COLO829 (cell line): ENCODE measurements at regions not wholly inside any gene's neighbourhood (a gene's known extent, or its start where the extent isn't known, plus 50 kb on each side); places are given as distances from the start of the nearest gene placed in this dataset.

ENCODE experiments used
- DNase-seq: peaks from one replicate; pipeline ENCODE4 v3.0.0; 2012; ENCODE audit warnings: low spot score

- DNase-seq, result no peak
These were observed 78.1 kb upstream of the SLC38A11 start for GRCh38 chr2:165033402-165033801.

DNA sequence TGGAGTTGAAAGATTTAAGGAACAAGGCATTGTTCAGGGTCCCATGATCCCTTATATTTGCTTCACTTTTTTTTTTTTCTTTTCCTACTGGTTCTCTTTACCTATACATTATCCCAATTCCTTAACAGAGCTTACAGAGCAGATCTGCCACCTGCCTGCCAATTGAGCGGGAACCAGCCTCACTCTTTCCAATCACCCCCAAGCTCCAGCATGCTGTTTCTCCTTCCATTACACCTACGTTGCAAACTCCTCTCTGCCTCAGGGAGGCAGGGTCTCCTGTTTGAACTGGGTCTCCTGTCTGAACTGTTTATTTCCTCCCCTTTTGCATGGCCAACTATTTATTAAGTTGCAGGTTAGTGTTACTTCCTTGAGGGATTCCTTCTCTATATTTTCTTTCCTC is 77.2 kb upstream of the SLC38A11 start:
- DNase-seq, result no peak

DNA sequence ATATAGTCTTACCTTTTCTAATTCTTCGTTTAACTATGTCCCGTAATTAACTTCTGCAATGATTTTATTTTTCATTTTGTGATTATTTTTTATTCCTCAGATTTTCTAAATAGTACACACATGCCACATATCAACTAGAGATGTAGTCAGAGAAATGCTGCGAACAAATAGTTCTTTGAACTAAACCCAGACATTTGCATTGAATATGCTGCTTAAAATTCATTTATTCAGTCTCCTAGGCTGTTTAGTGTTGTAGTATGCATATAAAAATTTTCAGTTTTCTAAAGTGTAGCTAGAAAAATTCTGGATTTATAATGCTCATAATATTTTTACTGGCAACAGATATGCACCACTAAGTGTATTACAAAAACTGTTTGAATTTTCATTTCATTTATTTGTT is 68.9 kb upstream of the SLC38A11 start:
- DNase-seq, result no peak

- no peak for DNase-seq
These were observed 67.5 kb upstream of the SLC38A11 start for GRCh38 chr2:165022781-165023180.

DNA sequence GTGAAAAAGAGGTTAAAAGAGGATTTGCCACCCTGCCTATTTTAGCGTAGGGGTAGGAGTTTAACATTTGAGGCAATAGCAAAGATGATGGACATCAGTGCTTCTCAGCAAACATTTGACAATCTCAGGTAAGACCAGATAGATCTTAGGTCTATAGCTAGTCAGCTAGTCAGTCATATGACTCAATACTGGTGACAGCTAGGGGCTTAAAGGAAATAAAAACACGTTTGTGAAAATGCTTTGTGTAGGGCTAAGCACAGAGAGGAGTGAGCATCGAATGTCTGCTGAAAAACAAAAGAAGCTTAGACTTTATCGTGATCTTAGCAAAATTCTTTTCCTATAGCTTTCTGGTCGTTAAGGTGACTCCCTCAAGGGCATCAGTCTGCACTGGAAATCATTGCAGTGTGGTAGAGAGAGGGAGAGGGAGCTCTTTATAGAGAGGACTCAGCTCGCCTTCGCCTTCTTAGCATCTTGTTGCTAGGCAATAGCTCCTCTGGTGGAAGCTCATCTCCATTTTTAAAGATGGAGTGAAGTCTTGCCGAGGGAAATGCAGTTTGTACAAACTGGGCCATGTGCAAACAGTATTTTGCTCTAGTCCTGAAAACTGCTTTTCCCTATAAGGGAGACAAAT is 62.8 kb upstream of the SLC38A11 start:
- peak; percentile 15 for DNase-seq

DNA sequence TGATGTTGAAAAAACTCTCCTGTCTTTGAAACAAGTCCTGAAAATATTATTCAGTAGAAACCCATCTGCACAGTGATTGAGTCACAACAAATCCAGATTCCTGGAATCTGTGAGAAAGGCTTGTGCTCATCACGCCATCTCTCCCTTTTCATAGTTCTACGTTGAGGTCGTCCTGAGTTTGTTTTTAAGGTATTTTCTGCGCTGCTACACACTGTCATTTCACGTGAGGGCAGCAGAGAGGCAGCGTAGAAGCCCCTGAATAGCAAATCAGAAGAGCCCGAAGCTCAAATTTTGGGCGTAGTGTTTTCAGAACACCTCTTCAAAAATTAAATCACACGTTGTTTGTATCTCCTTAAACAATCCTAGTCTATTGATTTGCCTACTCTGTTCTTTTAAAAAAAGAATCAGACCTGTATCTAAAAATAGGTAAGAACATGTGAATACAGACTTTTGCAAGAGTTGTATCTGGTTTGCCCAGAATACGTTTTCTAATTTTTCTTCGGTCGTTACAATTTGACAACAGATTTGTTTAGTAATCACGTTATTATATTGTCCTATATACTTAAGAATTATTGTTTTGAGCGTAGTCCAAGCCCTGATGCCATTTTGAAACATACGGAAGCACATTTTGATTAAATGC is 61.6 kb upstream of the SLC38A11 start:
- DNase-seq, result peak; percentile 45

DNA sequence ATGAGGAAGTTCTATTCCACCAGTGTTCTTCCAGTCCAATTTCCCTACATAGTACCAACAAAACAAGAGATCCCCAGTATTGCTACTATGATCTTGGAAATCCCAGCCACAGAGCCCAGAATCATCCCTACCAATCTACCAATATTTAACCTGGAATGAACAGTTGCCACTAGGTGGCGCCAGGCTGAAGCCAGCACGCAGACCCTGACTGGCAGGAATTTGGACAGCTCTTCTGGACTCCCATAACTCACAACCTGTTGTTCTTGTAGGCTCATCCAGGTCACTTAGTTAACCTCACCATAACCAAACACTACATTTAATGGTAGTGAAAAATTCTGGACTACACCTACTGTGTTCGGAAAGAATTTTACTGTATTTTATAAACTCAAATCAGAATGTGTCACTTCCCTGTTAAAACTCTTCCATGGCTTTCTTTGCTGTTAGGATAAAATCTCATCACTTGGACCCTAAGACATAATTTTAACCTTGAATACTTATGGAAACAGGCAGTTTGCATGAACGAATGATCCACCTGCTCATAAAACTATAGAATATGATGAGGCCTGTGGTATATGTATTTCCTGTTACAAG is 59.8 kb upstream of the SLC38A11 start:
- peak; percentile 43 for DNase-seq

DNA sequence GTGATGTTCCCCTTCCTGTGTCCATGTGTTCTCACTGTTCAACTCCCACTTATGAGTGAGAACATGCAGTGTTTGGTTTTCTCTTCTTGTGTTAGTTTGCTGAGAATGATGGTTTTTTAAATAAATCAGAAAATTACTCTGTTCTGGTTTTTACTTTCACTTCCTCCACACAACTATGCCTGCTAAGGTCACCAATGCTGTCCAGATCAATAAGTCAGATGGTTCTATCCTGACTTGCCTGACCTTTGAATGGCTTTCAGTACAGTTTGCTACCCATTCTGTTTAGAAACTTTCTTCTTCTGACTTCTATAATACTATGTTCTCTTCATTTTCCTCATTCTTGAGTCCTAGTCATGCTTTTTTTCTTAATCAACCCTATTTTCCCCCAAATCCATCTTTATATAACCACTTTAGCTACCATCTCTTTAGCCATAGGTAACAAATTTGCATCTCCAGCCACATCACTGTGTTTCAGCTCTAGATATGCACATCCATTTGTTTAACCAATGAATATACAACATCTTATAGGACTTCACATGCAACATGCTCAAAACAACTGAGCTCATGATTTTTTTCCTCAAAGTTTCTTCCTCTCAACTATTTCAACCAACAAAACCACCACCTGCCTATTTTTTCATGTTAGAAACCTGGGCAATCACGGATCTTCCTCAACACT is 58.8 kb upstream of the SLC38A11 start:
- no peak for DNase-seq

- DNase-seq, result no peak
These were observed 55.9 kb upstream of the SLC38A11 start for GRCh38 chr2:165011199-165011598.

GRCh38 chr2:165010556-165010955 is 55.2 kb upstream of the SLC38A11 start:
- DNase-seq, result no peak

- DNase-seq, result no peak
These were observed 54.1 kb upstream of the SLC38A11 start for GRCh38 chr2:165009466-165009865.

- DNase-seq, result no peak
These were observed 53.5 kb upstream of the SLC38A11 start for GRCh38 chr2:165008730-165009315.

DNA sequence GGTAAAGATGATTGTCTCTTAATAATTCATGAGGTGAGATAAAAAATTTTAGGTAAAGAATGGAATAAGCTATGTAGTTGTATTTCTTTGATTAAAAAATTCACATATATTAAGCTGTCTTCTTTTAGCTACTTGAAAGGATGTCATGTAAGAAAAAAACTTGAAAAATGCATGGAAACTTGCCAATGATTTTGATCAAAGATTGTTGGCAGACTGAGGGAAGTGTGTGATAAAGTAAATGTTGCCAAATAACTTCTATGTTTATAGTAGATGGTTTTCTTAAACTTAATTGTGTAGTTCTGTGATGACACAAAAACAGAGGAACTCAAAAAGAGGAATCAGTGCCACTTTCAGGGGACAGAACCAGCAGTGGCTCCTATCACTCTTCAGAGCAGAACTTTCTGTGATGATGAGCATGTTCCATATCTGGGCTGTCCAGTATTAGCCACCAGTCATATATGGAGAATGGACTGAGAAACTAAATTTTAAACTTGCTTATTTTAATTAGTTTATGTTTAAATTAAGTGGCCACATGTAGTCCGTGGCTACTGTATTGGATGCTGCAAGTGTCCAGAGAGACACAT is 51.9 kb upstream of the SLC38A11 start:
- DNase-seq, result no peak
